ENCODE measurements at regions not wholly inside any gene's neighbourhood (a gene's known extent, or its start where the extent isn't known, plus 50 kb on each side); places are given as distances from the start of the nearest gene placed in this dataset.
A peak's percentile ranks its signal among the peaks of the same experiment; 100 is the strongest.

GRCh38 chr3:35438101-35438500 lies 201.2 kb upstream of the ARPP21 start:
- no CpG with 5 or more reads among the region's 1 CpG for WGBS (ENCODE audit: extremely low coverage, insufficient coverage, insufficient read length)
- Histone ChIP-seq H3K4me1 (ENCODE audit: control insufficient read depth in 1 of 2, insufficient read depth in 2 of 2, low read length in 2 of 2) (peaks cover 6% of the 10 kb centered on the region in 2 experiments), H3K9me3 (ENCODE audit: insufficient read depth, low read depth, low read length) (no peaks in the 10 kb centered on the region), H4K12ac (ENCODE audit: low read depth, low read length) (no peak overlapping the region), H2AK5ac (ENCODE audit: low read length) (no peak overlapping the region), H3K23ac (ENCODE audit: low read length) (no peak overlapping the region), H4K91ac (ENCODE audit: low read depth, low read length) (no peak overlapping the region), H3K27me3 (ENCODE audit: insufficient read depth, low read length) (no peaks in the 10 kb centered on the region), H2BK120ac (ENCODE audit: insufficient read depth, low read length, poor library complexity) (no peak overlapping the region), H3K14ac (ENCODE audit: low read length) (no peak overlapping the region), H2AFZ (ENCODE audit: insufficient read depth, low read length, poor library complexity) (no peak overlapping the region), H3K4ac (ENCODE audit: low read depth, low read length) (no peak overlapping the region), H3K36me3 (ENCODE audit: control insufficient read depth in 1 of 2, insufficient read depth in 2 of 2, low read length in 2 of 2) (no peaks in the 10 kb centered on the region), H3K18ac (ENCODE audit: low read length) (no peak overlapping the region), H2BK5ac (ENCODE audit: low read depth, low read length, poor library complexity) (no peak overlapping the region), H3K79me2 (ENCODE audit: control insufficient read depth, insufficient read depth, low read length, poor library complexity) (no peaks in the 10 kb centered on the region), H4K8ac (ENCODE audit: low read depth, low read length) (no peak overlapping the region), H3K9ac (ENCODE audit: low read length) (no peak overlapping the region), H3K27ac (ENCODE audit: low read depth, low read length) (peak overlapping the region; percentile 93), H3K4me3 (ENCODE audit: low read depth, low read length) (no peak overlapping the region), H2BK12ac (ENCODE audit: low read length) (no peak overlapping the region), H3K4me2 (ENCODE audit: low read length) (peak overlapping the region; percentile 51), H3K79me1 (ENCODE audit: low read length) (peaks cover 18% of the 10 kb centered on the region)
- DNase-seq: peak in 1 of 2 donors; percentile 26

- H2BK120ac ChIP-seq (ENCODE audit: insufficient read depth, low read length, poor library complexity): peak overlapping the region; percentile 99
- H3K27ac ChIP-seq (ENCODE audit: low read depth, low read length): peak overlapping the region; percentile 93
- peaks cover 19% of the 10 kb centered on the region for H3K79me1 ChIP-seq (ENCODE audit: low read length)
- peak; percentile 69 to 84 for DNase-seq
- no peaks in the 10 kb centered on the region for H3K36me3 ChIP-seq (ENCODE audit: control insufficient read depth in 1 of 2, insufficient read depth in 2 of 2, low read length in 2 of 2)
- H2AK5ac ChIP-seq (ENCODE audit: low read length): no peak overlapping the region
- peak overlapping the region; percentile 92 for H3K14ac ChIP-seq (ENCODE audit: low read length)
- peak overlapping the region; percentile 80 for H4K8ac ChIP-seq (ENCODE audit: low read depth, low read length)
- peak overlapping the region; percentile 98 for H2BK5ac ChIP-seq (ENCODE audit: low read depth, low read length, poor library complexity)
- H3K4me2 ChIP-seq (ENCODE audit: low read length): no peak overlapping the region
- H4K91ac ChIP-seq (ENCODE audit: low read depth, low read length): peak overlapping the region; percentile 99
- no peaks in the 10 kb centered on the region for H3K79me2 ChIP-seq (ENCODE audit: control insufficient read depth, insufficient read depth, low read length, poor library complexity)
- no peak overlapping the region for H3K23ac ChIP-seq (ENCODE audit: low read length)
- H3K9me3 ChIP-seq (ENCODE audit: insufficient read depth, low read depth, low read length): no peaks in the 10 kb centered on the region
- H3K4me1 ChIP-seq (ENCODE audit: control insufficient read depth in 1 of 2, insufficient read depth in 2 of 2, low read length in 2 of 2): peaks cover 6% of the 10 kb centered on the region in 2 experiments
- peak overlapping the region; percentile 95 for H2BK12ac ChIP-seq (ENCODE audit: low read length)
- no CpG with 5 or more reads among the region's 5 CpGs for WGBS (ENCODE audit: extremely low coverage, insufficient coverage, insufficient read length)
- no peak overlapping the region for H3K18ac ChIP-seq (ENCODE audit: low read length)
- H4K12ac ChIP-seq (ENCODE audit: low read depth, low read length): no peak overlapping the region
- no peaks in the 10 kb centered on the region for H3K27me3 ChIP-seq (ENCODE audit: insufficient read depth, low read length)
- no peak overlapping the region for H2AFZ ChIP-seq (ENCODE audit: insufficient read depth, low read length, poor library complexity)
- no peak overlapping the region for H3K9ac ChIP-seq (ENCODE audit: low read length)
- H3K4ac ChIP-seq (ENCODE audit: low read depth, low read length): no peak overlapping the region
- no peak overlapping the region for H3K4me3 ChIP-seq (ENCODE audit: low read depth, low read length)
Measured at GRCh38 chr3:35439663-35440062, 199.7 kb upstream of the ARPP21 start.

GRCh38 chr3:35440826-35441225 lies 198.5 kb upstream of the ARPP21 start:
- Histone ChIP-seq H3K9me3 (ENCODE audit: insufficient read depth, low read depth, low read length) (no peaks in the 10 kb centered on the region), H2BK5ac (ENCODE audit: low read depth, low read length, poor library complexity) (no peak overlapping the region), H3K23ac (ENCODE audit: low read length) (no peak overlapping the region), H3K18ac (ENCODE audit: low read length) (no peak overlapping the region), H3K79me2 (ENCODE audit: control insufficient read depth, insufficient read depth, low read length, poor library complexity) (no peaks in the 10 kb centered on the region), H3K27ac (ENCODE audit: low read depth, low read length) (no peak overlapping the region), H3K4me2 (ENCODE audit: low read length) (no peak overlapping the region), H4K91ac (ENCODE audit: low read depth, low read length) (no peak overlapping the region), H2AK5ac (ENCODE audit: low read length) (no peak overlapping the region), H2BK12ac (ENCODE audit: low read length) (no peak overlapping the region), H3K4me3 (ENCODE audit: low read depth, low read length) (no peak overlapping the region), H3K27me3 (ENCODE audit: insufficient read depth, low read length) (no peaks in the 10 kb centered on the region), H4K12ac (ENCODE audit: low read depth, low read length) (no peak overlapping the region), H3K14ac (ENCODE audit: low read length) (no peak overlapping the region), H3K36me3 (ENCODE audit: control insufficient read depth in 1 of 2, insufficient read depth in 2 of 2, low read length in 2 of 2) (no peaks in the 10 kb centered on the region), H4K8ac (ENCODE audit: low read depth, low read length) (no peak overlapping the region), H3K9ac (ENCODE audit: low read length) (no peak overlapping the region), H2BK120ac (ENCODE audit: insufficient read depth, low read length, poor library complexity) (no peak overlapping the region), H3K79me1 (ENCODE audit: low read length) (peaks cover 19% of the 10 kb centered on the region), H3K4me1 (ENCODE audit: control insufficient read depth in 1 of 2, insufficient read depth in 2 of 2, low read length in 2 of 2) (peaks cover 6% of the 10 kb centered on the region in 2 experiments), H2AFZ (ENCODE audit: insufficient read depth, low read length, poor library complexity) (no peak overlapping the region), H3K4ac (ENCODE audit: low read depth, low read length) (no peak overlapping the region)
- no peak for DNase-seq

GRCh38 chr3:35446896-35447295 lies 192.4 kb upstream of the ARPP21 start:
- no peak overlapping the region for H3K4me2 ChIP-seq (ENCODE audit: low read length)
- H2BK120ac ChIP-seq (ENCODE audit: insufficient read depth, low read length, poor library complexity): no peak overlapping the region
- H2AFZ ChIP-seq (ENCODE audit: insufficient read depth, low read length, poor library complexity): no peak overlapping the region
- H3K14ac ChIP-seq (ENCODE audit: low read length): no peak overlapping the region
- DNase-seq: no peak
- no peaks in the 10 kb centered on the region for H3K9me3 ChIP-seq (ENCODE audit: insufficient read depth, low read depth, low read length)
- H3K79me1 ChIP-seq (ENCODE audit: low read length): peaks cover 2% of the 10 kb centered on the region
- WGBS (ENCODE audit: extremely low coverage, insufficient coverage, insufficient read length): no CpG with 5 or more reads among the region's 2 CpGs
- no peaks in the 10 kb centered on the region for H3K27me3 ChIP-seq (ENCODE audit: insufficient read depth, low read length)
- H3K4ac ChIP-seq (ENCODE audit: low read depth, low read length): no peak overlapping the region
- no peak overlapping the region for H2BK12ac ChIP-seq (ENCODE audit: low read length)
- no peaks in the 10 kb centered on the region for H3K79me2 ChIP-seq (ENCODE audit: control insufficient read depth, insufficient read depth, low read length, poor library complexity)
- H3K27ac ChIP-seq (ENCODE audit: low read depth, low read length): no peak overlapping the region
- no peak overlapping the region for H4K8ac ChIP-seq (ENCODE audit: low read depth, low read length)
- H3K9ac ChIP-seq (ENCODE audit: low read length): no peak overlapping the region
- no peak overlapping the region for H4K91ac ChIP-seq (ENCODE audit: low read depth, low read length)
- no peak overlapping the region for H3K18ac ChIP-seq (ENCODE audit: low read length)
- no peak overlapping the region for H2BK5ac ChIP-seq (ENCODE audit: low read depth, low read length, poor library complexity)
- H3K36me3 ChIP-seq (ENCODE audit: control insufficient read depth in 1 of 2, insufficient read depth in 2 of 2, low read length in 2 of 2): no peaks in the 10 kb centered on the region
- H3K4me1 ChIP-seq (ENCODE audit: control insufficient read depth in 1 of 2, insufficient read depth in 2 of 2, low read length in 2 of 2): no peaks in the 10 kb centered on the region
- no peak overlapping the region for H3K23ac ChIP-seq (ENCODE audit: low read length)
- no peak overlapping the region for H2AK5ac ChIP-seq (ENCODE audit: low read length)
- no peak overlapping the region for H3K4me3 ChIP-seq (ENCODE audit: low read depth, low read length)
- no peak overlapping the region for H4K12ac ChIP-seq (ENCODE audit: low read depth, low read length)

Data from trophoblast cell (in vitro differentiated cells and primary cell).